Stimulated activated CD8-positive, alpha-beta memory T cell treated with anti-CD3 and anti-CD28 coated beads, Interleukin-4, amount 100 ng/mL, for 24 hours (primary cell): ENCODE measurements at regions not wholly inside any gene's neighbourhood (a gene's known extent, or its start where the extent isn't known, plus 50 kb on each side); places are given as distances from the start of the nearest gene placed in this dataset.
"Not testable (repeated sequence)": the region's sequence is repeated elsewhere in the genome, so short reads cannot be mapped to it uniquely, and the experiment has no call there.

Experiments
- DNase-seq: peaks from one replicate; pipeline ENCODE4 v3.0.0-alpha.2; 2020; ENCODE audit warnings: low read depth

- DNase-seq: no peak
Observed at GRCh38 chr15:92705764-92706163, 50.2 kb upstream of the FAM174B start.

GRCh38 chr15:92706201-92706600, 50.6 kb upstream of the FAM174B start:
- no peak for DNase-seq

- DNase-seq: no peak
Observed at GRCh38 chr15:92707880-92708551, 52.4 kb upstream of the FAM174B start.

- no peak for DNase-seq
Observed at GRCh38 chr15:92708635-92709034, 53.1 kb upstream of the FAM174B start.

GRCh38 chr15:92709110-92709790, 53.7 kb upstream of the FAM174B start:
- DNase-seq: no peak

GRCh38 chr15:92711457-92711831, 55.9 kb upstream of the FAM174B start:
- DNase-seq: no peak

- DNase-seq: no peak
Observed at GRCh38 chr15:92714077-92714476, 58.5 kb upstream of the FAM174B start.

GRCh38 chr15:92714477-92715401, 59.2 kb upstream of the FAM174B start:
- peak; percentile 57 for DNase-seq

- DNase-seq: no peak
Observed at GRCh38 chr15:92715758-92716157, 60.2 kb upstream of the FAM174B start.

- no peak for DNase-seq
Observed at GRCh38 chr15:92719021-92719420, 63.4 kb upstream of the FAM174B start.

- DNase-seq: no peak
Observed at GRCh38 chr15:92724144-92724543, 68.6 kb upstream of the FAM174B start.

- no peak for DNase-seq
Observed at GRCh38 chr15:92725171-92725570, 69.6 kb upstream of the FAM174B start.

- no peak for DNase-seq
Observed at GRCh38 chr15:92728266-92728665, 72.7 kb upstream of the FAM174B start.

- no peak for DNase-seq
Observed at GRCh38 chr15:92733090-92733933, 77.7 kb upstream of the FAM174B start.

GRCh38 chr15:92733934-92734521, 78.5 kb upstream of the FAM174B start:
- DNase-seq: no peak

GRCh38 chr15:92739246-92739645, 83.7 kb upstream of the FAM174B start:
- DNase-seq: not testable (repeated sequence)

- no peak for DNase-seq
Observed at GRCh38 chr15:92745845-92746271, 90.3 kb upstream of the FAM174B start.

- no peak for DNase-seq
Observed at GRCh38 chr15:92747047-92747446, 91.5 kb upstream of the FAM174B start.

GRCh38 chr15:92749216-92749615, 93.6 kb upstream of the FAM174B start:
- no peak for DNase-seq

GRCh38 chr15:92749946-92750345, 94.4 kb upstream of the FAM174B start:
- no peak for DNase-seq

GRCh38 chr15:92751528-92751927, 96.0 kb upstream of the FAM174B start:
- DNase-seq: no peak
